Muscle of leg (tissue), 3 donors: ENCODE measurements at regions not wholly inside any gene's neighbourhood (a gene's known extent, or its start where the extent isn't known, plus 50 kb on each side); places are given as distances from the start of the nearest gene placed in this dataset.
"Not testable (repeated sequence)": the region's sequence is repeated elsewhere in the genome, so short reads cannot be mapped to it uniquely, and the experiment has no call there.

Experiments
- DNase-seq: peaks from one replicate; pipeline ENCODE4 v3.0.0; 2013
- H3K27ac ChIP-seq: one replicate; pipeline ENCODE4 v1.5.1; 2013; ENCODE audit warnings: mild to moderate bottlenecking, low read length, control low read depth
- H3K27me3 ChIP-seq: one replicate; pipeline ENCODE4 v1.6.1; 2013; ENCODE audit warnings: low read length; ENCODE audit not compliant: control insufficient read depth, insufficient read depth
- H3K36me3 ChIP-seq: one replicate; pipeline ENCODE4 v1.6.1; 2013; ENCODE audit warnings: low read length; ENCODE audit not compliant: control insufficient read depth, insufficient read depth
- H3K4me1 ChIP-seq: one replicate; pipeline ENCODE4 v1.6.1; 2013; ENCODE audit warnings: low read length; ENCODE audit not compliant: control insufficient read depth, insufficient read depth
- H3K4me3 ChIP-seq: one replicate; pipeline ENCODE4 v1.5.1; 2013; ENCODE audit warnings: low read length, control low read depth
- H3K9me3 ChIP-seq: replicated peaks from 2 replicates; pipeline ENCODE4 v1.6.1; 2013; ENCODE audit warnings: low read depth, low read length; ENCODE audit not compliant: control insufficient read depth
- WGBS: methylation state at CpG from one replicate; pipeline ENCODE4 v1.1.5; 2013; ENCODE audit warnings: missing lambda C conversion rate; ENCODE audit not compliant: insufficient coverage; 5-methylcytosine and 5-hydroxymethylcytosine counted together

DNA sequence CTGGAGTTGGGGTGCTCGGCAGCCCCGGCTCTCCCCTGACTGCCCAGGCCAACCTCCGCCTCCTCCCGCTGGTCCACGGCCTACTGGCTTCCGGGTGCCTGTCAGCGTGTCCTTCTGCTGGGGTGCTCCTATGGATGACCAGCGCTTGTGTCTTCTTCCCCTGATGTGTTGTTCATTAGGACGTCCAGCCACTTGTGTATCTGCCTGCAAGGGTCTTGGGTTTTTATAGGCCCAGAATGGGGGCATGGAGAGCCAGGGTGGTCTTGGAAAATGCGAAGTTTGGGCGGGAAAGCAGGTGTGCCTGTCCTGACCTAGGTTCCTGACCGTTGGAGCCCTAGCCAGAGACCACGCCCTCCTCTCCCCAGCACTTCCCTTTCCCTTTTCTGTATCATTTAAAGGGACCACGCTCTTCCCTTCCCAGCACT, 139.8 kb downstream of the SLITRK5 start:
- no peak for DNase-seq
- Histone ChIP-seq H3K27ac (no peak overlapping the region), H3K36me3 (no peaks in the 10 kb centered on the region), H3K4me3 (no peak overlapping the region), H3K4me1 (no peaks in the 10 kb centered on the region), H3K27me3 (no peaks in the 10 kb centered on the region), H3K9me3 (no peaks in the 10 kb centered on the region)
- 90% methylated on average over 10 of the region's 14 CpGs for WGBS

DNA sequence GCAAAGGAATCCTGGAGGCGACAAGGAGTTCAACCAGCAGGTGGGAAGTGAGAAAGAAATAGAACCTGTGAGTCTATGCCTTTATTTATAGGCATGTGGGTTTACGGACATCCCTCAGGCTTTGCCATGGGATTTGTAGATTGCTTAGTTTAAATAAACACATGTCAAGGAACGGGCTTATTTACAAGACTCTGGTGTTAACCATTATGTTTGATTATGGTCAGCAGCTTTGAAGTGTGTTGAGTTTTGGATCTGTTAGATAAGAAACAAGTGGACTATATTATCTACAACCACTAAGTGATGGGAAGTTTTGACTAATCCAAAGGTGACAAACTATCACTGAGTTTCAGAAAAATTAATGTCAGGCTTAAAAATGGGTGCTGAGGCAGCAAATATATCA, 143.2 kb downstream of the SLITRK5 start:
- H3K4me3 ChIP-seq, result no peak overlapping the region
- H3K27me3 ChIP-seq, result no peaks in the 10 kb centered on the region
- no peak for DNase-seq
- no peak overlapping the region for H3K27ac ChIP-seq
- no peaks in the 10 kb centered on the region for H3K9me3 ChIP-seq
- 50% methylated on average over 2 of the region's 3 CpGs for WGBS
- H3K36me3 ChIP-seq, result no peaks in the 10 kb centered on the region
- no peaks in the 10 kb centered on the region for H3K4me1 ChIP-seq

DNA sequence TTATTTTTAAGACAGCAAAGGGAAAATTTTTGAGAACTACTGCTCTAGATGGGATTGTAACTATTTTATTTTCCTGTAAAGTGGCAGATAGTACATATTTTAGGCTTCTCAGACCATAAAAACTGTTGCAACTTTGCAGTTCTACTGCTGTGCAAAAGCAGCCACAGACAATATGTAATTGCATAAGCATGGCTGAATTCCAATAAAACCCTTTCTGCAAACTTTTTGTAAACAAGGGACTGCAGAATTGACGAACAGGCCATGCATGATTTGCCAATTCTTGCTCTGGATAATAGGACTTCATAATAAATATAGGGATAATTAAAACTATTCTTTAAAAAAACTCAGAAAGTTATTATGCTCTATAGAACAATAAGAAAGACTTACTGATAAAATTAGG, 149.1 kb downstream of the SLITRK5 start:
- peak; percentile 42 for DNase-seq
- H3K27me3 ChIP-seq, result no peaks in the 10 kb centered on the region
- H3K9me3 ChIP-seq, result no peaks in the 10 kb centered on the region

GRCh38 chr13:87821512-87821911, 150.3 kb downstream of the SLITRK5 start:
- 77% methylated on average over 3 of the region's 4 CpGs for WGBS
- Histone ChIP-seq H3K9me3 (no peaks in the 10 kb centered on the region), H3K4me1 (no peaks in the 10 kb centered on the region), H3K27ac (no peak overlapping the region), H3K4me3 (no peak overlapping the region), H3K27me3 (no peaks in the 10 kb centered on the region), H3K36me3 (no peaks in the 10 kb centered on the region)
- no peak for DNase-seq

More for the DNA sequence above, 149.1 kb downstream of the SLITRK5 start:
- H3K27ac ChIP-seq, result no peak overlapping the region
- WGBS, result no CpG with 5 or more reads among the region's 1 CpG
- H3K36me3 ChIP-seq, result no peaks in the 10 kb centered on the region
- H3K4me3 ChIP-seq, result no peak overlapping the region
- H3K4me1 ChIP-seq, result no peaks in the 10 kb centered on the region

- not testable (repeated sequence) for H3K27ac ChIP-seq, H3K4me3 ChIP-seq, H3K9me3 ChIP-seq, H3K27me3 ChIP-seq, H3K4me1 ChIP-seq, DNase-seq, H3K36me3 ChIP-seq
- no CpG with 5 or more reads among the region's 2 CpGs for WGBS
Measured at GRCh38 chr13:87826301-87826700, 155.1 kb downstream of the SLITRK5 start.

- DNase-seq, result no peak
- Histone ChIP-seq H3K9me3 (no peaks in the 10 kb centered on the region), H3K36me3 (no peaks in the 10 kb centered on the region), H3K27ac (no peak overlapping the region), H3K4me1 (no peaks in the 10 kb centered on the region), H3K27me3 (no peaks in the 10 kb centered on the region), H3K4me3 (no peak overlapping the region)
- WGBS, result 100% methylated on average over 1 of the region's 4 CpGs
Measured at GRCh38 chr13:87827479-87827878, 156.3 kb downstream of the SLITRK5 start.

- Histone ChIP-seq H3K27me3 (no peaks in the 10 kb centered on the region), H3K4me1 (no peaks in the 10 kb centered on the region), H3K27ac (no peak overlapping the region), H3K36me3 (no peaks in the 10 kb centered on the region), H3K4me3 (no peak overlapping the region), H3K9me3 (no peaks in the 10 kb centered on the region)
- peak; percentile 23 for DNase-seq
- no CpG with 5 or more reads among the region's 1 CpG for WGBS
Measured at GRCh38 chr13:87837522-87837921, 166.4 kb downstream of the SLITRK5 start.

DNA sequence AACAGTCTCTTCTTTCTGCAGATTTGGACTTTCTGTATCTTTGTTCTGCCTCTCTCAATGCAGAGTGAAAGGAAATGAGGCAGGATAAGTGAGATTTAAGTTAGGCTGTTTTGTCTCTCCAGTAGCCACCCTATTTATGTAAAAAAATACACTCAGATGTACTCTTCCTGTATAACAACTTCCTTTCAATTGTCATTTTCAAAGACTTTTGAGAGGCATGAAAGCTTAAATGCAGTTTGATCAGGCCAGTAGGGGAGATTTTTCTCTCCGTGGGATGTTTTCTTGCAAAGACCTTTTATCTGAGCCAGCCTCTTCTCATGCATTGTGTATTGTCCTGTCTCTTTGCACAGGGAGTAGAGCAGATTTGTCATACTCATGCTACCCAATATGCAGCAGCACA, 166.8 kb downstream of the SLITRK5 start:
- DNase-seq, result peak; percentile 5
- WGBS, result no CpG with 5 or more reads among the region's 1 CpG

GRCh38 chr13:87851410-87851809, 180.2 kb downstream of the SLITRK5 start:
- Histone ChIP-seq H3K36me3 (no peaks in the 10 kb centered on the region), H3K27ac (no peak overlapping the region), H3K4me3 (no peak overlapping the region), H3K4me1 (no peaks in the 10 kb centered on the region), H3K27me3 (no peaks in the 10 kb centered on the region), H3K9me3 (no peaks in the 10 kb centered on the region)
- peak; percentile 15 for DNase-seq
- WGBS, result no CpG with 5 or more reads among the region's 2 CpGs

More for the DNA sequence above, 166.8 kb downstream of the SLITRK5 start:
- Histone ChIP-seq H3K27ac (no peak overlapping the region), H3K36me3 (no peaks in the 10 kb centered on the region), H3K4me3 (no peak overlapping the region), H3K27me3 (no peaks in the 10 kb centered on the region), H3K9me3 (no peaks in the 10 kb centered on the region), H3K4me1 (no peaks in the 10 kb centered on the region)

DNA sequence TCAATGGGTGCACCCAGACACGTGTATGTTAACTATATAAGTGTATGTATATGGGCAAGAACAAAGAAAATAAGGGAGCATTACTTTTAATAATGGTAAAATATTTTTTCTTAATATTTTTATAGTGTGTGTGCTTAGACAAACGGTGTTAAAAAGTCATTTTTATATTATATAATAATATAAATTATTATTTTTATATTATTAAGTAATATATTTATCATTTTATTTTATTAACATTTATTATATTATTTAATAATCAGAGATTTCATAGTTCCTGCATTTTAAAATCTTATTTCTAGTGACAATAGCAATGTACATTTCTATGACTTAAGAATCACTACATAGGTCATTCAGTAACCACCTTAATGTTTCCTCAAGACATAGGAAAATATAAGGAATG, 184.4 kb downstream of the SLITRK5 start:
- H3K27me3 ChIP-seq, result no peaks in the 10 kb centered on the region
- H3K36me3 ChIP-seq, result no peaks in the 10 kb centered on the region
- no CpG with 5 or more reads among the region's 2 CpGs for WGBS
- H3K4me3 ChIP-seq, result no peak overlapping the region
- no peaks in the 10 kb centered on the region for H3K4me1 ChIP-seq
- H3K9me3 ChIP-seq, result no peaks in the 10 kb centered on the region
- DNase-seq, result no peak
- H3K27ac ChIP-seq, result no peak overlapping the region

DNA sequence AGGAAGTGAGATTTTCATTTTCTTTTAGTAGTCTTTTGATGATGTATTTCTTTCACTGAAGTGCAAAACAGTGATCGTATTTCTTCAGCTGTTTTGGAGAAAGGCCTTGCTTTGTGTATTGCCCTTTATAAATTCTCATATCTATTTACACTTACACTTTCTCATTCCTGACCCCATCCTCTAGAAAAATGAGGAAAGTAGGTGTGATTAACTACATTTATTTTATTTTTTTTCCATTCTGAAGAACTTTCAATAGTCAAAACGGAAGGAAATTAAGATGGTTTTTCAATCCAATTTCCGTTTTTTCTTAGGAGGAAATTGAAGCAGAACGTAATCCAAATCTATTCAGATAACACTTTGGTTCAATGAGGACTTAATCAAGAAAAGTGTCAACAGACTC, 188.1 kb downstream of the SLITRK5 start:
- H3K4me1 ChIP-seq, result no peaks in the 10 kb centered on the region
- H3K27me3 ChIP-seq, result no peaks in the 10 kb centered on the region
- no CpG with 5 or more reads among the region's 4 CpGs for WGBS
- DNase-seq, result no peak
- no peaks in the 10 kb centered on the region for H3K36me3 ChIP-seq
- H3K4me3 ChIP-seq, result no peak overlapping the region
- H3K27ac ChIP-seq, result no peak overlapping the region
- no peaks in the 10 kb centered on the region for H3K9me3 ChIP-seq
